Suppressor macrophage treated with lipopolysaccharide for 1 hour (primary cell): ENCODE measurements at regions not wholly inside any gene's neighbourhood (a gene's known extent, or its start where the extent isn't known, plus 50 kb on each side); places are given as distances from the start of the nearest gene placed in this dataset.

Experiments
- DNase-seq, 3 donors: peaks; one replicate each; pipeline ENCODE4 v3.0.0-alpha.2; 2020 to 2022

DNA sequence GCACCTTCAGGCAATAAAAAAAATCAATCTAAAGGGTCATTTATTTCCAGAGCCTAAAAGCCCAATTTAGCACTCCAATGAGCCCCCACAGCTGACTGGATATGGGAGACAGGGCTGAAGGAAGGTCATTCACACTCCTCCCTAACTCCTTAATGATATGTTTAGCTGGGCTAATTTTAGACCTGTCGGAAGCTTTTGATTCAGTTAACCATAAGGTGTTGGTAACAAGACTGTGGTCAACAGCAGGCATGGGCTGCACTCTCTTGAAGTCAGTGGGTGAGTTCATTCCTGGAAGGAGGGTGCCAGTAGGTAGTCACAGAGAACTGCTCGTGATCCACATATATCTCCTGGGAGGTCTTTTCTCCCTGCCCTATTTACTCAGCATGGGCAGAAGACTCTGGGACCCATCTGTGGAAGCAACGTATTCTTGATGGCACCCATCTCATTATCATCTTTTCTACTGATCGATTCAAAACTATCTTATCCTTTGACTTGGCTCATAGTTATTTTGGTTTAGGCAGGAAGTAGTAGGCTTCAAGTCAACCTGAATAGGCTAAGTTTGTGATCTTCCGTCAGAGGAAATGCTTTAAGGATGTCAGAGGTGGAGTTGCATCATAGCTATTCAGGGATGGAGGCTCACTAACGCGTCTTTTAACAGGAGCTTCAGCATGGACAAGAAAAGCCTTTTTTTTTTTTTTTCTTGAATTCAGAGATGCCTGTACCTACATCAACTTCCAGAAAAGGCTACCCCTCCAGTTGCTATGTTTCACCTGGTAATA, 367.7 kb upstream of the SLC30A5 start:
- no peak for DNase-seq

GRCh38 chr5:68727931-68728330, 365.9 kb upstream of the SLC30A5 start:
- no peak for DNase-seq

DNA sequence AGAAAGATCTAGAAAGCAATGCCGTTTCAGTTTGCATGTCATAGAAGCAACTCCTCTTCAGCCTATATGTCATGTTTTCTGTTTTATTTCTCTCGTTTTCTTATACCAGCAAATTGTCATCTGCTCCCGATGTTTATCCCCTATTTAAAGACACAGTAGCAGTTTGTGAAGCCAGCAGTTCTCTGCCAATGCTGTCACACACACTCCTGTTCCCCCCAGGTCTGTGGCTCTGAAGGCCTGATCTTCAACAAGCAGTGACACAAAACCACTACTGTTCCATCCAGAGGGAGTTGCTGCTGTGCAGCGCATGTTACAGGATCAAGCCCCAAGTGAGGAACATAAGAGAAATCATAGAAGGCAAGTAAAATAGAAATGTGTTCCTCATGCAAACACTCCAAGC, 364.1 kb upstream of the SLC30A5 start:
- no peak for DNase-seq

- DNase-seq = no peak
Measured at GRCh38 chr5:68730220-68730978, 363.4 kb upstream of the SLC30A5 start.

DNA sequence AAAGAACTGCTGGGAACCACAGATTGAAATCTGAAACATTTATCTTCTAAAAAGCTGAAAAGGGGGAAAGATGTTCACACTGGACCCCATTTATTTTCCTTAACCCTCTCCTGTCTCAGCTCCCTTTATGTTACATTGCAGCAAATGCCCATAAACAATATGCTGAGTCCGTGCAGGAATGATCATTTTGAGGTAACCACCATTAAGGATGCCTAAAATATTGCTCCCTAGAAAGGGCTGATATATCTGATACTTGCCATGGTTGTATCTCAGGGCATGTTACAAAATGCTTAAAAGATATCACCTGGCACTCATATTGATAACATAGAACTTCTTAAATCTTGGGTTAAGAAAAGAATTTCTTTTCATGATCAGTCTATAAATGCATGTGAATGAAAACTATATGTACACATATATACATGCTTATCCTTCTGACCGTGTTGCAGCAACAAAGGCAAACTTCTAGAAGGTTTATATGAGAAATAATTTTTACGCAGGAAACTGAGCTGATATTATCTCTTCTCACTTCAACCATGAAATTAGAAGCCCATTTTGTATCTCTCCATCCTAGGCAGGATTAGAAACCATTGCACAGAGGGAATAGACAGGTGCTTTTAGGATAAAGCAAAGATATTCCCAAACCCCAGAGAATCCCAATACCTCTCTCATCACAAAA, 362.7 kb upstream of the SLC30A5 start:
- no peak for DNase-seq

GRCh38 chr5:68732251-68732650, 361.6 kb upstream of the SLC30A5 start:
- no peak for DNase-seq

DNA sequence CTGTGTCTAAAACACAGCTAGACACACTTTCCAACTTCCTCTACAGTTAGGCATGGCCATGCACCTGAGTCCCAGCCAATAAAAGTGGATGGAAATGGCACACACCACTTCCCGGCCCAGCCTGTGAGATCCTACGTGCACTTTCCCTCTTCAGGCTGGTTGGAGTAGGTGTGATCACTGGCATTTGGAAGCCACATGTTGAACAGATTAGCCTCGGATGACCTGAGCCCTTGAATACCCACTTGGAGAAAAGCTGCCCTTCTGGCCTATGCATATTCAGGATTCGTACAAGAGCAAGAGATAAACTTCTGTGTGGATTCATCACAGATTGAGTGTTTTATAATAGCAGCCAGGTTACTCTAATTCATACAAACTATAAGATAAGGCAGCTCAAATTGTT, 359.0 kb upstream of the SLC30A5 start:
- DNase-seq = no peak

GRCh38 chr5:68738236-68738635, 355.6 kb upstream of the SLC30A5 start:
- DNase-seq = no peak

- DNase-seq = no peak
Measured at GRCh38 chr5:68738841-68739240, 355.0 kb upstream of the SLC30A5 start.

DNA sequence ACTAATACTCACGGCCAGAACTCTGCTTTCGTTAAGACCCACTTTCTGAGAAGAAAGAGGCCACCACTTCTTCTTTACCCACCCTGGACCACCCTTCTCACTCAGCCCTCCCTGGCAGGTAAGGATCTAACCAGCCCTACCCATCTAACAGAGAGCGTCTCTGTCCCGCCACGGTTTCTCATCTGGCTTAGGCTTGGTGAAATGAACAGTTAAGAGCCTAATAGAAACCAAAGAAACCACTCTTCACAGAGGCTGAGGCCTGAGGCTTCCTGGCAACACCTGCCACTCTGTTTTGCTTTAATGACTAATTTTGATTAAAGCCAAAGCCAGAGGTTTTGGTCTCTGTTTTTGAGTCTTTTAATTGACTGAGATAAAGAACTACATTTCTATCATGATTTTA, 354.1 kb upstream of the SLC30A5 start:
- DNase-seq = no peak

DNA sequence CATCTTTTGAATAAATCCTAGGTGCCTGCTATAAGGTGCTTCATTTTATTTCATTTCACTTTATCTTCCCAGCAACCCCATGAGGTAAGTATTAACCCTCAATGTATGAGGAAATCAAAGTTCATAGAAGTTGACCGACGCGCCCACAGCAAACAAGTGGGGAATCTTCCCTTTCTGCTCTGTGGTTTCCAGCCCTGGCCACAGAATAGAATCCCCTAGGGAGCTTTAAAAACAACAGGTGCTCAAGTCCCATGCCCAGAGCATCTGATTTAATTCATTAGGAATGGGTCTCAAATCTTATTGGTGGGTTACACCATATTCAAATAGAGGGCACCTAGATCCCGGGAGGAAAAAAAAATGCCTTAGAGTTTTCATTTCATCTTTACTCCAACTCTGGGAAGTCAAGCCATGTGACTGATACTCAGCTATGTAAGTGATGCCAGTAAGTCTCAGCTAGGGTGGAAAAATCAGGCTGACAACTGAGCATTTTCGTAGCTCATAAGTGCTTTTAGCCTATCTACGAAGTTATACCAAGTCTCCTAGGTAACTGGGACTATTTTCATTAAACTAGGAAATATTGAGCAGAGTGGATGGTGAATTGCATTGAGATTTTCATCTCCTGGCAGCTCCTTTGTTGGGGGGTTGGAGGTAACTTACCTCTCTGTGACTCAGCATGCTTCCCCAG, 353.4 kb upstream of the SLC30A5 start:
- no peak for DNase-seq

DNA sequence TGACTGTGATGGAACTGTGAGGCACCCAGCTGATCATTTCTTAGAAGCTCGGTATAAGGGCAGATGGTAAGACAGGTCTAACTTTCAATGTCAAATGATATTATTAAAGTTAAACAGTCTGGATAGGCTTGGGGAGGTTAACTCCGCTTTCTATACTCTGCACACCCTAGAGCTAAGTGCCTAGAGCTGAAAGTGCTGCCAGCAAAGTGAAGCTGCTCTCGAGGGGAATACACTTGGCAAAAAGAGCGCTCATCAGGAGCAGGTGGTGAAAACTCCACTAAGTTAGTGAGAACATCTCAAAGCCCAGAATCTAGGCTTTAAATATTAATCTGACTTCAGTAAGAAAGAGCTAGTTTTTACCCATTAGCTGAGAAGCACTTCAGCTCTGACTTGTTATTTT, 349.6 kb upstream of the SLC30A5 start:
- no peak for DNase-seq

GRCh38 chr5:68745448-68745847, 348.4 kb upstream of the SLC30A5 start:
- no peak for DNase-seq

DNA sequence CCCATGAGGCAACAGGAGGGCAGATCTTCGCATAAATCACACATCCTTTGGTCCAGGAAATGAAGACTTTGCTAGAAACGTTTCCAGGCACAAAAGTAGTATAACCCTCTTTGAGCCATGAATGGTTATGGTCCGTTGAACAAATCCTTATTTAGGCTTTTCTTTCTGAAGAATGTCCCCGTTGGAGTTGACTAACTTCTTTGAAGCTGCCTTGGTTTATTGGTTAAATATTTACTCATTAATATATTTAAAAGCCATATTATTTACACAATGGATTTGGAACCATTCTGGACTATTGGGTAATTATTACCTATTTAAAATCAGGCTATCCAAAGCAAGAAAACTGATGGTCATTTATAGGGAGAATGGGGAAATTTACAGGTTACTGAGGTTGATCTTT, 347.6 kb upstream of the SLC30A5 start:
- DNase-seq = no peak

GRCh38 chr5:68746643-68747420, 347.0 kb upstream of the SLC30A5 start:
- DNase-seq = no peak

DNA sequence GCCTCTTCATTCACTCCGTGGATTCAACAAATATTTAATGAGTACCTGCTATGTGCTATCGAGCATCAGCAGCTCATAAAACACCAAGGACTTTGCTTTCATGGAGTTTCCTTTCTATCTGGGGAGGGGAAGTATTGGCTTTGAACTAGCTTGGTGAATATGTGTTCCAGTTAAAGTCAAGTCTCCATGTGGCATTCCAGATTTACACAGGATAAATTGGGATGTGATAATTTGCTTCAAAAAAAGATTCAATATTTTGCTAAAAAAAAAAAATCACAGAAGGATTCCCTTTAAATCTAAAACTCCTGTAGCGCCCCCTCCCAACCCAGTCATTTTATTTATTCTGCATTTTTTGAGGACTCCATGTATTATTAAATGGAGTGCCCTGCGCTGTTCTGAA, 346.3 kb upstream of the SLC30A5 start:
- DNase-seq = no peak

DNA sequence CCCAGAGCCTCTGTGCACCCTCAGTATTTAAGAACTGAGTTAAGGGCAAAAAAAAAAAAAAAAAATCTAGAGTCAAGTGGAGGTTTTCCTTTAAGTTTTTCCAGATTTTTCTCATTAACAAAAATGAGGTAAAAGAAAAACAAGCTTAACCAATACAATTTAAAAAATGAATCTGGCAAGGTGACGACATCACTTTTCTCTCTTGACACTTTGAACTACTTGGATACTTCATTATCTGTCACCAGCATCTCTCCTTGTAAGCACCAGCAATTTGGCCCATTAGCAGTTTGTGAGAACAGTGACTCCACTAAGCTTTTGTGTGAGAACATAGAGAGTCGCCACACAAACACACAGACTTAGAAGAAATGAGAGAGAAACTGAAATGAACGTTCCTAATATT, 345.7 kb upstream of the SLC30A5 start:
- DNase-seq = no peak

DNA sequence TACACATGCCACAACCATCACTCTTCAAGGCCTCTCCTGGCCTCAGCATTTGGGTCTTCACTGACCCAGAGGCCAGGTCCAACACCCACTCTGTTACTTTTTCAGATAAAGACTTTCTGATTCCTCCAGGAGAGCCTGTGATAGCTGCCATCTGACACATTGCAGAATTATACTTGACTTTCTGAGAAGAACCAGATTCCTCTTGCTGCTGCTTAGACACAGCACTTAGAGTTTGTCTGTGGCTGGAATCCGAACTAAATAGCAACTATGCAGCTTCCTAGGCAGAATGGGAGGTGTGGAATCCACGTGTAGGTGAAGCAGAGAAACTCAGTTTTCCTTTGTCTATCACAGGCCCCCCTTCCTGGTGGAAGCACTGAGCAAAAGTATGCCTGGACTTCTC, 344.7 kb upstream of the SLC30A5 start:
- DNase-seq = no peak

DNA sequence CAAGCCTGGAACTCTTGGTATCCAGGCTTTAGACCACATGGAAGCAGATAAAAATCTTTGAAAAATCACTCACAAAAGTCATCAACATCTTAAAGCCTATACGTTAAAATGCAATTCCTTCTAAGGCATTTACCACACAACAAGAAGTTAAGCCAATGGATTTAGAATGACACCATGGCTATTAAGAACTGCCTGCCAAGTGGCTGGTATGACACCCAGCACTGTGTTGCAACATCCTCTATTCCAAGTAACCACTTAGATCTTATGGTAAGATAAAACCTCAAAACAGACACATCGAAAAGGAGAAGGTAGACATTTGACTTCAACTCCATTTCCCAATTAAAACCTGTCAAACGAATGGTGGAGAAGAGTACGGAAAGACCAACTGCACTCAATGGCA, 344.2 kb upstream of the SLC30A5 start:
- peak in 2 of 3 donors; percentile 2 to 5 for DNase-seq

GRCh38 chr5:68751661-68752060, 342.2 kb upstream of the SLC30A5 start:
- DNase-seq = no peak

- DNase-seq = no peak
Measured at GRCh38 chr5:68754536-68754935, 339.3 kb upstream of the SLC30A5 start.

- DNase-seq = no peak
Measured at GRCh38 chr5:68755293-68755692, 338.5 kb upstream of the SLC30A5 start.

GRCh38 chr5:68757006-68757405, 336.8 kb upstream of the SLC30A5 start:
- DNase-seq = no peak
